Skin epidermis (tissue), 12 donors: ENCODE measurements at regions not wholly inside any gene's neighbourhood (a gene's known extent, or its start where the extent isn't known, plus 50 kb on each side); places are given as distances from the start of the nearest gene placed in this dataset.
"Not testable (repeated sequence)": the region's sequence is repeated elsewhere in the genome, so short reads cannot be mapped to it uniquely, and the experiment has no call there.

ENCODE experiments used
- H3K27ac ChIP-seq, 21 experiments: fragments of 200-600 bp; sonication (generic) in 11 of 21; one replicate each; pipeline ENCODE4 v1.5.0; 2020; ENCODE audit warnings: mild to moderate bottlenecking in 3 of 21, inconsistent platforms in 2 of 21, moderate library complexity in 2 of 21
- H3K4me3 ChIP-seq, 7 experiments: fragments of 200-600 bp; sonication (generic) in 2 of 7; one replicate each; pipeline ENCODE4 v1.5.0; 2020; ENCODE audit warnings: inconsistent platforms in 2 of 7, mild to moderate bottlenecking in 2 of 7, moderate library complexity in 1 of 7

DNA sequence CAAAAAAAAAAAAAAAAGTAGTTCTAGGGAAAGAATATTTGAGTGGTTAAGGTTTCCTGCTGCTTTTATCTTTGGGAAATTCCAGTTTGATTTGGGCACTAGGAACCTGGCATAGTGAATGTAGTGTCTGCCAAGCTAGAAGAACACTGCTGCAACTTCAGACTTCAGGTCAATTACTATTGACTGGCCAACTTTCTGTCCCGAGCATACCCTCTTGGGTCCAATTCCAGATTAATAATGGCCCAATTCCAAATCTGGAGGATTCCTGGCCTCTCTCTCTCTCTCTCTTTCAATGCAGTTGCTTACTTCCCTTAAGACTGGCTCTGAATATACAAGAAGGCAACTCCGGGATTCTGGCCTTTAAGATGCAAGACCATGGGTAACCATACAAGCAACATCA is 74.9 kb downstream of the ANKEF1 start:
- Histone ChIP-seq H3K27ac (no peak overlapping the region), H3K4me3 (no peak overlapping the region)

DNA sequence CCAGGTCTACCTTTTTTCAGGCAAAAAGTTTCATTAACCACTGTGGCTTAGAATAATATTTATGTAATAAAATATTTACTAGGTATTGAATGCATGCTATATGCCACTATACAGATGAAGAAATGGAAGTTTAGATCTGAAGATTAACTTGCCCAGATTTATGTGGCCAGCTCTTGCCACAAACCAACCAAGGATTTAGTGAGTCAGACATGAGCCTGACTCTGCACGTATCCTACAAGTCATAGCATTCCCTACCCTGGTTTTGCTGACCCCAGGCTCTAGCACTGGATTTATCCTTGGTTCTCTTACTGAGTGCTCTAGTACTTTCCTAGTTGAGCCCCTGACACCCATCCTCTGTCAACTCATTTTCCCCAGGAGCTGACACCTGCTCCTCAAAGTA is 75.4 kb downstream of the ANKEF1 start:
- Histone ChIP-seq H3K27ac (no peak overlapping the region), H3K4me3 (no peak overlapping the region)

DNA sequence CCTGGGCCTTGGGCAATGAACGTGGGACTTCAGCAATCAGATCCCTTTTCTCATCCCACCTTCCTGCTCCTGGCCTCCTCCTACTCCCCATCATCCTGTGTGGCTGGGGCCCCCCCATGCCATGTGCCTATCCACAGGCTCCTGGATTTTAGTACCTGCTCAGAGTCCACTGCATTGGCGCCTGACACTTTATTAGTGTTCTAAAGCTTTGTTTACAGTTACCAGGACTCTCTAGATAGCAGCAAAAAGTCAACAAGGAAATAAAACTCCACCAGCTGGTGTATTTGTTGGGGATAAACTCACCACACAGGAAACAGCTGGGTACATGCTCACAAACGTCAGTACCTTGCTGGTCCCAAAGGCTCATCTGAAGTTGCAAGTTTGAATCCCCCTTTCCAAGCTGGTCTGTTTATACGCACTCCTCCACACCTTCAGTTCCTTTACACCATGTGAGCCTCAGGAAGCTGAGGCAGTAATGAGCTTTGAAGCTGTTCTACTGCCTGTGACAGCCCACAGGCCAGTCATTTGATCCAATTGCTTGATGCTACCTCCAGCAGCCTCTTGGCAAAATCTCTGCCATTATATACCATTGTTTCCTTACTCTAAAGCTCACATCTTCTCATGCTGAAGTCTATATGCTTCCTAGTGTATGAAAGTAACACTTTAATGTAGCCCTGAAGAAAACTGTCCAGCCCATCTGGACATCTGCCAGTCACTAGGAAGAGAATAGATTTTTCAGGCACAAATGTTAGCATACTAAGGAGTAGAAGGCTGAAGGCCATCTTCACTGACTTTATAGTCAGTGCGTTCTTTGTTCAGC is 76.6 kb downstream of the ANKEF1 start:
- no peak overlapping the region for H3K27ac ChIP-seq
- no peak overlapping the region for H3K4me3 ChIP-seq

DNA sequence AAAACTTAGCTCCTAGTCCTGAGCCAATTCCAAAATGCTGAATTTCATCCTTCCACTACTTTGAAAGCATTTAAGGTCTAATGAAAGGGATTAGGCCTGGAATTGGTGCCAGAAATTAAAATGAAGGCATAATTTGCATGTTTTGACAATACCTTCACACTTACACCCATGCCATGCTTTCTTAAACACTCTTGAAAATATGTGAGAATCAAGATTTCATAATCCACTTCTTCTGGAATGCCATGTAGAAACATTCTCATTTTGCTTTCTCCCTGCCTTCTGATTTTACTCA is 77.1 kb downstream of the ANKEF1 start:
- H3K4me3 ChIP-seq, result no peak overlapping the region
- H3K27ac ChIP-seq, result no peak overlapping the region

DNA sequence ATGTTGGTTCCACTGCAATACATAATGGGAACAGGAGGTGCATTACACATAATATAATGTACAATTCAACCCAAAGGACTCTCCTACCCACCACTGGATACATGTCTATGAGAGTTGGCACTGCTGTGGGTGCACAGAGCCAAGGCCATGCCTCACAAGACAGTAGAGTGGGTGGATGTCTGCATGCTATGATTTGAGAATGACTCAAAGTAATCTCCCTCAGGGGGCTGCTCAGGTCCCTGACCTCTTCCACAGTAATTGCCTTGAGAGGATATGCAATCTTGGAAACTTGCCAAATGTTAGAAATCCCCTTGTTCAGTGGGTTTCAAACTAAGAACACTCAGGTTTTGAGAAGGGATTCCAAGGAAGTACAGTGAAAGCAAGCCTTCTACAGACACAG is 79.0 kb downstream of the ANKEF1 start:
- peak overlapping the region in 1 of 21 experiments; percentile 14 for H3K27ac ChIP-seq
- no peak overlapping the region for H3K4me3 ChIP-seq

DNA sequence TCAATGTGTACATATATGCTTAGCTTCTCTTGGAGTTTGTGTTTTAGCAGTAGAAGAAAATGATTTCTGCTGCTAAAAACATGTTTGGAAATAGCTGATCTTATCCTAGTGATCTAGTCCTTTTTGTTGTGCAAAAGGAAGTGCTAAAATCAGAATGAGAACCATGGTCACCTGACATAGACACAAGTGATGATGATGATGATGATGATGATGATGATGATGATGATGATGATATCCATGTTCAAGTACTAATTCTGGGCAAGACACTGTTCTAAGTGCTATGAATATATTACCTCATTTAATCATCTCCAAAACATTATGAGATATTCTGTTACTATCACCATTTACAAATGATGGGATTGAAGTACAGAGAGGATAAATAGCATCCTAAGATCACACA is 79.8 kb downstream of the ANKEF1 start:
- H3K27ac ChIP-seq, result peak overlapping the region in 1 of 21 experiments; percentile 14
- no peak overlapping the region for H3K4me3 ChIP-seq

DNA sequence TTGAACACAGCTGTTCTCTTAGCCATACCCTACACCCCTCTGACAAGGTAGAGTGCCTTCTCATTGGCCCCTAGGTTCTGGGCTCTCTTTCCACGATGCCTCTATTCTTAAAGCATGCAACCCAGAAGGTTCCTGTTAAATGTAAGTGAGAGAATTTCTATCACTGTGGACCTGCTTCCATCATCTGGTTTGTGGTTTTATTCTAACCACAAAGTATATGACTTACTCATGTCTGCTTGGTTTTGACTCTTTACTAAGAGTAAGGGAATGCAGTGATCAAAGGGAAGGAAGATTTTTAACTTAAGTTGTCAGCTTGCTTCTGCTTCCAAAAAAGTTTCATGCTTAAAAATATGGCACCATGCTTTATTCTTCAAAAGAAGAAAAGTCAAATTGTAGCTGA is 80.2 kb downstream of the ANKEF1 start:
- no peak overlapping the region for H3K27ac ChIP-seq
- no peak overlapping the region for H3K4me3 ChIP-seq

DNA sequence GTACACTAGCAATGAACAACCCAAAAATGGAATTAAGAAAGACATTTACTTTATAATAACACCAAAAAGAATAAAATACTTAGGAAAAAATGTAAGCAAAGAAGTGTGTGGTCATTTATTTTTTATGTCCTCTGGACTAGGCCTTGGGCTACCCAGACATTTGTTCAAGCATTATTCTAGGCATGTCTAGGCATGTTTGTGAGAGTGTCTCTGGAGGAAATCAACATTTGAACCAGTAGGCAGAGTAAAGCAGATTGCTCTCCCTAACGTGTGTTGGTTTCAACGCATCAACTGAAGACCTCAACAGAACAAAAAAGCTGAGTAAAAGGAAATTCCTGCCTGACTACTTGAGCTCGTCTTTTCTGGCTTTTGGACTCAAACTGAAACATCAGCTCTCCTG is 84.5 kb downstream of the ANKEF1 start:
- H3K27ac ChIP-seq, result no peak overlapping the region
- no peak overlapping the region for H3K4me3 ChIP-seq

DNA sequence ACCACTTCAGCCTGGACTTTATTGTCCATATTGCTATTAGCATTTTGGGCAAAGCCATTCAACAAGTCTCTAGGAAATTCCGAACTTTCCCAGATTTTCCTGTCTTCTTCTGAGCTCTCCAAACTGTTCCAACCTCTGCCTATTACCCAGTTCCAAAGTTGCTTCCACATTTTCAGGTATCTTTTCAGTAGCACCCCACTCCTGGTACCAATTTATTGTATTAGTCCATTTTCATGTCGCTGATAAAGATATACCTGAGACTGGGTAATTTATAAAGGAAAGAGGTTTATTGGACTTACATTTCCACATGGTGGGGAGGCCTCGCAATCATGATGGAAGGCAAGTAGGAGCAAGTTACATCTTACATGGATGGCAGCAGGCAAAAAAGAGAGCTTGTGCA is 90.1 kb downstream of the ANKEF1 start:
- not testable (repeated sequence) for H3K4me3 ChIP-seq

DNA sequence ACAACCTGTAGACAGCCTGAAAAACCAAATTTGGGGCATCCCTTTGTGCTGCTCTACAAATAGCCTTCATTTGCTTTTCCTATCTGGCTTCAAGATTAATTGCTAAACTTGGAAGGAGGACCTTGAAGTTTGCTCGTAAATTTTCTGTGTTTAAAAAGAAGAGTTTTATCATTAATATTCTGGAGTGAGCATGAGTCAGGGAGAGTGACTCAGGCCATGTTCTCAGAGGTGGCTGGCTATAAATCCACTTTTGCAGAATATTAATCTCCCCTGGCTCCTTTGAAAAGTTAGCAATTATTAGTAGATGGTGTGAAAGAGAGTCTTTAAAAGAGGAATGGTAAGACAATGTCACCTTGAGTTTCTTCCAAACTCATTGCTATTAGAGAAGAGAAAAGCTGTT is 91.0 kb downstream of the ANKEF1 start:
- H3K27ac ChIP-seq, result no peak overlapping the region
- no peak overlapping the region for H3K4me3 ChIP-seq

More for the DNA sequence above, 90.1 kb downstream of the ANKEF1 start:
- not testable (repeated sequence) for H3K27ac ChIP-seq

DNA sequence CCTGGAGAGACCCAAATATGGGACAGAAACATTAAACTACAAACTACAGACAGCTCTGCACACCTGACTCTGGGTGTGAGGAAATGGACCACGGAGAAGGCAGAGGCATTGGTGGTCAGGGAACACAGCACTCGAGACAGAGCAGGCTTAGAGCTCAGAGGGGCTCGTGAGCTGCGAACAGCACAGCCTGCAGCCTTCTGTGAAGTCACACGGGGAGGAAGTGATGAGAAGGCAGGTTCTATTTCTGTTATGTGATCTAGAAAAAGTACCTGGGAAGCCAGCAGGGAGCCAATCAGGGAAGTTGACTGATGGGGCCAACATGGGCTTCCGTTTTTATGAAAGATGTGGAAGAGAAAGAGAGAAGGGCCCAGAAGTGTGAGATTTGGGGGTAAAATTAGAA is 88.9 kb upstream of the SNAP25 start:
- Histone ChIP-seq H3K4me3 (no peak overlapping the region), H3K27ac (no peak overlapping the region)

DNA sequence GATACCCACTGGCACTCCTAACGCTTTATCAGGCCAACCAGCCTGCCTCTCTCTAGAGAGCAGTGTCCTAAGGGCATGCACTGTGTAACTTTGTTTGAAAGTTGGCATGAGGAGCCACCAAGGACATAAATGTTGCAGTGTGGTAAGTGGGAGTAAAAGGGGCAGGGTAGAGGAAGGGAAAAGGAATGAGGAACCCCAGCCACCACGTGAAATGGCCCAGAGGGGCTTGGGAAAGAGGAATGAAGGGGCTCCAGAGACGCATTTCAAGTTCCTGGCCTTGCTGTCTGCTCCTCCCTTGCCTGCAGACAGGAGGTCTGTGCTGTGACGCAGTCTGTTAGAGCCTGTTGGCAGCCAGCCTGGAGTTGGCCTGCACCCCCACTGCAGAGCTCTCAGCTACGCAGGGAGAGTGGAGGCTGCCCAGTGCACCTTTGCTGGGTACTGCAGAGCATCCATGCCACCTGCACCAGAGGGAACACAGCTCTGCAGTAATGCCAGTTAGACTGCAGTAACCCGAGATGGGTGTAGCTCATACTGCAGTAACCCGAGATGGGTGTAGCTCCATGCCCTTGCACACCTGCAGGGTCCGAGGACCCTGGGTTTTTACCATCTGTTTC is 86.8 kb upstream of the SNAP25 start:
- Histone ChIP-seq H3K27ac (no peak overlapping the region), H3K4me3 (no peak overlapping the region)

DNA sequence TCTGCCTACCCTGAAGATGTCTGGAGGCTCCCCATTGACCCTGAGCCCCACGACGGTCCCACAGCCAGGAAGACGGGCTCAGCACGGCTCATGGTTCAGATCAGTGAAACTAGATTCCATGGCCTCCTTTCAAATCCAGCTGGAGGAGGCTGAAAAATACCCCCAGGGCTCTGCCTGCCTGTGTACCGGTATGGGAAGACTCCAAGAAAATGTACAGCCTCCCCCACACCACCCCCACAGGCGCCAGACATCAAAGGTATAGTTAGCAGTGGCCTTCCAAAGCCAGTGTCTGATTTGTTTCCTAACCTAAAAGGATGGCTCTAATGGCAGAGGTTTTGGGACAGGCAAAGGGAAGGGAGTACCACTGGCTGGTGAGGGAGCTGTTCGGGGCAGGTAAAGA is 86.2 kb upstream of the SNAP25 start:
- no peak overlapping the region for H3K4me3 ChIP-seq
- no peak overlapping the region for H3K27ac ChIP-seq

DNA sequence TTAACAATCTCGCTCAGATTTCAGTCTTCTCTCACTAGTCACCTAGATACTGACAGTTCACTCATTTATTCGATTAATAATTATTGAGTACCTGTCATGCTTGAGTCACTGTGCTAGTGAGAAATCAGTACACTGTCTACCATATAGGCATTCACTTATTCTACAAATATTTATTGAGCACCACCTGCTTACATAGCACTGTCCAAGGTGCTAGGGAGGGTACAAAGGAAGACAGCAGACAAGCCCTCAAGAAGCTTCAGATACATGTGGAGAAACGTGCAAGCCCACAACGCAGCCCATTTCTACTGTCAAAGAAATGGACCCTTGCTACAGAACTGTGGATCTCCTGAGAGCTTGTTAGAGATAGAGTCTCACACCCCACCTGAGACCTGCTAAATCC is 85.1 kb upstream of the SNAP25 start:
- Histone ChIP-seq H3K4me3 (no peak overlapping the region), H3K27ac (no peak overlapping the region)

DNA sequence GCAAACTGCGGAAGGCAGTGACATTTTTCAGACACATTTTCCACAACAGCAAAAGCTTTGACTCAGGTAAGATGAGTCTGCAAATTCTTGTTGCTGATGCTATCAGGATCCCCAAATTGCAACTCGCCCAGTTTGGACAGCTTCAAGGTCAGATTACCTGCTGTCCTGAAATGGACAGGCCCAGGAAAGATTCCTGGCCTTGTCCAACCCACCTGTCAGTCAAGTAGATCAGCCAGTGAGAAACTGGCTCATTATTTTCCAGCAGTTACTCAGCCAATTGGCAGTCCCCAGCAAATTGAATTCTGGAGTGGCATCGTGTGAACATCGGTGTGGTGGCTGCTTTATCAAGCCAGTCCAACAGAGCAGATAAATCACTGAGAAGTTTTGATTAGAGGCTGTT is 84.5 kb upstream of the SNAP25 start:
- Histone ChIP-seq H3K4me3 (no peak overlapping the region), H3K27ac (no peak overlapping the region)

DNA sequence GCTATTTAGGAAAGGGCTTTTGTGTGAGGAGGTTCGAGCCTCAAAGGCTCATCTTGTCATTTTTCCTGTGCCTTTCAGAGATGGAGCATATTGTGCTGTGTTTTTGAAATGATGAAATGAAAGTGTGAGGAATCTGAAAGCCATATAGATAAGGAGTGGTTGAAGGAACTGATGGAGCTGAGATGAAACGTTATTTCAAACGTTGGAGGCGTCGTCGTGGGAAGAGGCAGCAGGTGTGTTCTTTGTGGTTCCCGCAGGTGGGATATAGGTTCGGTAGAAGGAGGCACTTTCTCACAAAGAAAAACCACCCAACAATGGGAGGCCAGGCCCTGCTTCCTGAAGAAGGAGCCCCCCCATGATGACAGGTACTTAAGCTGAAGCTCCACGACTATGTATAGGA is 83.2 kb upstream of the SNAP25 start:
- no peak overlapping the region for H3K27ac ChIP-seq
- H3K4me3 ChIP-seq, result no peak overlapping the region

DNA sequence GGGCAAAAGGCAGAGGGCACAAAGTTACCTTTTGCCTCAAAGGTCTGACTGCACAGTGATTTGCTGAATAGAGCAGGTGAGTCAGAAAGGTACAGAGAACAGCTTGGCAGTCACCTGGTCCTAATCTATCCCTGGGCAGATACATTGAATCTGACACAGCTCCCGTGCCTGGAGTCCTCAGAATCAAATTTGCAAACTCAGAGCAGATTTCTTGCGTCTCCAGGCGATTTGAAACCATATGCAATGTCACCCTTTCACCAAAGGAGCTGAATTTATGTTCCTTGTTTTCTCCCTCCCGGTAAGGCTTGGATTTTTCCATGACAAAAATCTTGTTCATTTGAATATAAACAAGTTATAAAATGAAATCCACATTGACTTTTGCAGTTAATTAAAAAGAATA is 81.6 kb upstream of the SNAP25 start:
- Histone ChIP-seq H3K27ac (no peak overlapping the region), H3K4me3 (no peak overlapping the region)

DNA sequence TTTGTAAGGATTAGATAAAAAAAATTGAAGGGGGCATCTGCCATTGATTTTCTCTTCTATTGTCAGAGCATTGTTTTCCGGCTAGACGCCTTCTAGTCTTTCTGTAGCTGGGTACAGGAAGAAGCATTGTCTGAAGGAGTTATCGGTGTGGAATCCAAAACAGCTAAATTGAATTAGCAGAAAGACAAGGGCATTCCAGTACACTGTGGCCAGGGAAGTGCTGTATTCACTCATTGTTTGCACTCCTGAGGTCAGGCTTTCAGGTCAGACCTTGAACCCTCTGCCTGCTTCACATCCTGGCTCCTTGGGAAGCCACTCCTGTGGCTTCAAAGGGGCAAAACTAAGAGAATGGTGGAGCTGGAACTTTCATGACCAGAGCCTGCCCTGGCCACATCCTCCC is 81.1 kb upstream of the SNAP25 start:
- Histone ChIP-seq H3K4me3 (no peak overlapping the region), H3K27ac (no peak overlapping the region)

DNA sequence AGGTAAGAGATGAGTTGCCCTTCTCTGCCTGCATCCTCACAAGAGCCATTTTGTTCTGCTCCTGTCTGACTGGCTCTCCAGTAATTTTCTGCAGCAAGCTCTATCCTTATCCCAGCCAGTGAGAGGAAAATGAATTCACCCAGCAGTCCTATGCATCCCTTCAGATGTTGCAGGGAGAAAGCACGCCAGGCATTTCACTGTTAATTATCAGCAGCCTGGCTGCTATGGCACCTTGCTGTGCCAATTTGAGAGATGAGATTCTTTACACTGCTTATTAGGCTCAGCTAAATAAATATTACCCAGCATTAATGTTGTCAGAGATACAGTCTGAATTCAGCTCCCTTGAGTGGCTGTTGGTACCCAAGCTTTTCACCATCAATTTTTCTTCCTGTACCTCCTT is 61.1 kb upstream of the SNAP25 start:
- Histone ChIP-seq H3K4me3 (no peak overlapping the region), H3K27ac (no peak overlapping the region)

DNA sequence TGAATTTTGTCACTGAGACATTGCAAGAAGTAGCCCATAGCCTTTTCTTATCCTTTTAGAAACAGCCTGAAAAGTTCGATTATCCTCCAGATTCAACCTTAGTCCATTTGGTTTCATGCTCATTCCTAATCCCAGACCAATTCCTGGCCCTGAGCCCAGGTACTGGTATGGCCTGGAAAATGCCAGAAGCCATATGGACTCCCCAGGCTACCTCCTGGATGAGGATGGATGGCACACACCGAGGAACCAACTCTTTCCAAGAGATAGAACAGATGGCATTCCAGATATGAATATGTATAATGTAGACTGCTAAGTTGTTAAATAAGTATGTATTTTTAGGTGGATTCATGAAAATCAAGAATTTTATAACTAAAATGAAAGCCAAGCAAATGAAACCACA is 51.6 kb upstream of the SNAP25 start:
- Histone ChIP-seq H3K27ac (no peak overlapping the region), H3K4me3 (no peak overlapping the region)

DNA sequence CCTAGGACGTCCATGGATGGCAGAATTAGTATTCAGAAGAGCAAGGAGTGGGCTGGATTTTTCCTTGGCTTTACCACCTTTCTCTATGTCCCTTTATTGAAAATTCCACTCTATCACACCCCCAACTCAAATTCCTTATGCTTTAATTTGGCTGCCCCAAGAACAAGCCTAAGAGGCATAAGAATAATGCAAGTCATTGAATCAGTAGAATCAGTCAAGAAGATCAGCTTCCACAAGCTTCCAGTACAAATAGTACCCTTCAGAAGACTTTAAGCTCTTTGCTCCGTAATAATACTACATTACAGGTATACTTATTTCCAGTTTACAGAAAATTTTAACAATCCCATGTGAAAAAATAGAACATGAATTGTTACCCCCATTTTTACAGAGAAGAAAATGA is 51.0 kb upstream of the SNAP25 start:
- Histone ChIP-seq H3K27ac (no peak overlapping the region), H3K4me3 (no peak overlapping the region)
